ENCODE measurements at regions not wholly inside any gene's neighbourhood (a gene's known extent, or its start where the extent isn't known, plus 50 kb on each side); places are given as distances from the start of the nearest gene placed in this dataset.
A peak's percentile ranks its signal among the peaks of the same experiment; 100 is the strongest.
"Not testable (repeated sequence)": the region's sequence is repeated elsewhere in the genome, so short reads cannot be mapped to it uniquely, and the experiment has no call there.

DNA sequence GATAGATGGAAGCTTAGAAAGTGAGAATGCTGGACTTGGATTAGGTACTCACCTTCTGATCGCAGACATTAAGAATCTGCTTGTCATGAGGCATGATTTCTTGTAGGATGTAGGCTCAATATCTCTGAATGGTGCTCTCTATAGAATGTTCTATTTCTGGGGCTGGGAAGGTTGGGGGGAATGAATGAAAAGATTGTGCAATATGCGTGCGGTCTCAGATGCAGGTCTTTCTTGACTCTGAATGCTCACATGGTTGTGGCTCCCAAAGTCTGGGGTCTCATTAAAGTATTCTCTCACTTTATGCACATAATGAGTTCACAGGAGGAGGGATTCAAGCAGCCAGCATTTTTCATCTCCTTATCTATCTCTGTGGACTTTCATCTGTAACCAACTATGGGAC is 482.0 kb upstream of the CD180 start:
- no peak for DNase-seq

DNA sequence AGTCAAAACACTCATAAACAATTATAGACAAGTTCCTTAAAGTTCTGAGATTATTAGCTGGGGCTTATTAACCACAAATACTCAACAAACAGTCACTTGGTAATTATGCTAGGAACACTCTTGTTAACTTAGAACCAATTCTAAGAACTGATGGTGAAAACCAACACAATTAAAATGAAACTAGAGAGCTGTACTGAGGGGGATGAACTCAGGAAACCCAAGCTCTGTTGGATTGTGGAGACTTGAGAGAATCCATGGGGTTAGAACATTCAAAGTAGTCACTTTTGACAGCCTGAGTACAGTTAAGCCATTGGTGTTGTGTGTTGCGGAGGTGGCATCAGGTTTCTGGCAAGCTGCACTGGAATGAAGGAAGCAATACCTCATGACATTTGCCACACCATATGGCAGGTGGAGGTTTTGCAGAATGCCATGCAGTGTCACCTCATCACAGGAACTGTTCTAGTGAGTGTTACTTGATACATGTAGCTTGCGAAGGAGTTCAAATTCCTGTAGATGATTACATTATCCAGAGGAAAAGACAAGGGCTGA is 480.9 kb upstream of the CD180 start:
- no peak for DNase-seq

- no peak for DNase-seq
Measured at GRCh38 chr5:67676863-67677262, 480.3 kb upstream of the CD180 start.

- DNase-seq, result no peak
Measured at GRCh38 chr5:67674159-67674655, 477.6 kb upstream of the CD180 start.

DNA sequence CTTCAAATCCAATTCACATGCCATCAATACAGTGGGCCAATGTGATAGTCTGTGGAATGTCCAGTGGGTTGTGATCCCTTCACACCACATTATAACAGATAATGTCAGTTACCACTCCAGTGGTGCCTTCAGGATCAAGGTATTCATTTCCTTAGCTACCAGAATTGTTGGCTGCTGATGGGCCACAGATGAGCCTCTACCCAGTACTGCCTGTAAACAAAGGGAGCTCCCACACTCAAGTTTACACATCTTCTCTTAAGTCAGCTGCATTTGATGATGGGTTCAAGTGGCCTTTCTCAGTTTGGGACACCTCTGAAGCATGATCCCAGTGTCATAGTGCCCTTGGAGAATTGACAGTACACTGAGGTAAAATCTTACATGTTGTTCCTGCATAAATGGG is 477.0 kb upstream of the CD180 start:
- no peak for DNase-seq

- no peak for DNase-seq
Measured at GRCh38 chr5:67673180-67673579, 476.6 kb upstream of the CD180 start.

DNA sequence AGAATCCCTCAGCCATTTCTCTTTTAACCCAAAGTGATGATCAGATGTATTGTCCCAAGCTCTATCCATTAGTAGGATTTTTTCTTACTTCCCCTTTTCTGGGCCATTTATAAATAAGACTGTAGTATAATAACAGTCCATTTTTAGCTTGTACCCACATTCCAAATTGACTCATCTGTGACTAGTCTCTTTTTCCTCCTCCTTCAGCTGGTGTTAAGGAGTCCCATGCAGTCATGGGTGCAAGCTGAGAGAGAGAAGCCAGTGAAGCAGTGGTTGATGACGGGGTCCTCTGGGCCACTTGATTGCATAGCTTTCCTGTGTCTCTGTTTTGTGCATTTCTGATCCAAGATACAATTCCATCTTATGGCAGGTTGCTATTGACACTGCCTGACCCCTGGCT is 476.0 kb upstream of the CD180 start:
- DNase-seq, result peak; percentile 19

DNA sequence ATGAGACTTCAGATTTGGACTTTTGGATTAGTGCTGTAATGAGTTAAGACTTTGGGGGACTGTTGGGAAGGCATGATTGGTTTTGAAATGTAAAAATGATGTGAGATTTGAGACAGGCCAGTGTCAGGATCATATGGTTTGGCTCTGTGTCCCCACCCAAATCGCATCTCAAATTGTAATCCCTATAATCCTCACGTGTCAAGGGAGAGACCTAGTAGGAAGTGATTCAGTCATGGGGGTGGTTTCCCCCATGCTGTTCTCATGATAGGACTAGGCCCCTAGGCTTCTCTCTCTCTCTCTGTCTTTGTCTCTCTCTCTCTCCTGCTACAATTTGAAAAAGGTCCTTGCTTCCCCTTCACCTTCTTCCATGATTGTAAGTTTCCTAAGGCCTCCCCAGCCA is 473.3 kb upstream of the CD180 start:
- no peak for DNase-seq

GRCh38 chr5:67660149-67660548 is 463.6 kb upstream of the CD180 start:
- DNase-seq, result no peak

DNA sequence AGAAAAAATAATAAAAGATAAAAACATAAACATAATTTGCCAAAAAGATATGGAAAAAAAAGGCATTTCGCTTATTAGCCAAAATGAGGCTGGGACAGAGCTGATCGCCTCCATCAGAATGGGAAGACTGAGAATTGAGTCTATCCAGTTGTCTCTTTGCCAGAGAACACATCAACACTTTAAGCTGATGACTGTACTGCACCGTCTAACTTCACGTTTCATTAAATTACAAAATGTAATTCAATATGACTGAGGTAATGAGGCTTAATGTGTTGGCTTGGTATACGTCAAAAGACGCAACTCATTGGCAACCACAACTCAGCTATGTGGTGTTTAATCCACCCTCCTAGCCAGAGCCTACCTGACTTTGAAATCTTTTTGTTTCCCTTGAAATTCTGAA is 462.7 kb upstream of the CD180 start:
- no peak for DNase-seq

GRCh38 chr5:67657055-67657454 is 460.5 kb upstream of the CD180 start:
- no peak for DNase-seq

GRCh38 chr5:67652201-67652600 is 455.6 kb upstream of the CD180 start:
- no peak for DNase-seq

- DNase-seq, result no peak
Measured at GRCh38 chr5:67651180-67651579, 454.6 kb upstream of the CD180 start.

- DNase-seq, result peak; percentile 95
Measured at GRCh38 chr5:67648201-67648671, 451.6 kb upstream of the CD180 start.

- no peak for DNase-seq
Measured at GRCh38 chr5:67647772-67648171, 451.2 kb upstream of the CD180 start.

DNA sequence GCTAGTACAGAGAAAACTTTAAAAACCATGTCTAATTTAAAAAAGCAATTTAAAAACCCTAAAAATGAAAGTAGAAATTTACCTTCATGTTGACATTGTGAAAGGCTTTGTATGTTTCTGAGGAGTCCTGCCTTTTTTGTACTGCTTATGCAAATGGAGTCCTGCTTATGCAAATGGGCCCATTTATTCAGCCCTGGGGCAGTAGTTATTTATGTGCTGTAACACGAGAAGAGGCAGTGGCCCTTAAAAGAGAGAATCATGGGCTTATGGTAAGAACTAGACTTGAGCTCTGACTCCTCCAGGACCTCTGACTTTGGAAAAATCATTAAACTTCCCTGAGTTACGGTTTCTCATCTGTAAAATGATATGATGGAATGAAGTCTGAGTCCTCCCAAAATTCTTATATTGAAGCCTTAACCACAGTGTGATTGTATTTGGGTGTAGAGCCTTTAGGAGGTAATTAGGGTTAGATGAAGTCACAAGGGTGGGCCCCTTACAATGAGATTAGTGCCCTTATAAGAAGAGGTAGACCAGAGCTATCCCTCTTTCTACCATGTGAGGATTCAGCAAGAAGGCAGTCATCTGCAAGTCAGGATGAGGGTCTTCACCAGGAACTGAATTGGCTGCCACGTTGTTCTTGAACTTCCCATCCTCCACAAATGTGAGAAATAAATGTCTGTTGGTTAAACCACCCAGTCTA is 447.8 kb upstream of the CD180 start:
- no peak for DNase-seq

GRCh38 chr5:67643536-67643935 is 446.9 kb upstream of the CD180 start:
- DNase-seq, result peak; percentile 84

GRCh38 chr5:67639976-67640375 is 443.4 kb upstream of the CD180 start:
- peak; percentile 22 for DNase-seq

DNA sequence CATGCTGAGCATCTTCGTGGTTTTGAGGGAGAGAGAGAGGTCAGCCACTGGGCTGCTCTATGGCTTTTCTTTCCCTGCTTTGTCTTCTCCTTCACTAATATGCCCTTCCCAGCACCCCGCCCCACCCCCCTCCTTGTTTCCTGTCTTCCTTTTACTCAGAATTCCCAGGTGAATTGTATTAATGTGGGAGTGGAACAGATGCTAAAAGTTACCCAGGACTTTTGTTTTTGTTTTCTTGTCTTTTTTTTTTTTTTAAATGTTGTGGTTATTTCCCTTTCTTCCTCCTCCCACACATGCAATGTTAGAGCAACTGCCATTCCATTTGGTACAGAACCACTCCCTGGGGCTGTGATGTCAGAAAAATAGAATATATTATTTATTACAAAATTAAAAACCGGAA is 442.7 kb upstream of the CD180 start:
- no peak for DNase-seq

DNA sequence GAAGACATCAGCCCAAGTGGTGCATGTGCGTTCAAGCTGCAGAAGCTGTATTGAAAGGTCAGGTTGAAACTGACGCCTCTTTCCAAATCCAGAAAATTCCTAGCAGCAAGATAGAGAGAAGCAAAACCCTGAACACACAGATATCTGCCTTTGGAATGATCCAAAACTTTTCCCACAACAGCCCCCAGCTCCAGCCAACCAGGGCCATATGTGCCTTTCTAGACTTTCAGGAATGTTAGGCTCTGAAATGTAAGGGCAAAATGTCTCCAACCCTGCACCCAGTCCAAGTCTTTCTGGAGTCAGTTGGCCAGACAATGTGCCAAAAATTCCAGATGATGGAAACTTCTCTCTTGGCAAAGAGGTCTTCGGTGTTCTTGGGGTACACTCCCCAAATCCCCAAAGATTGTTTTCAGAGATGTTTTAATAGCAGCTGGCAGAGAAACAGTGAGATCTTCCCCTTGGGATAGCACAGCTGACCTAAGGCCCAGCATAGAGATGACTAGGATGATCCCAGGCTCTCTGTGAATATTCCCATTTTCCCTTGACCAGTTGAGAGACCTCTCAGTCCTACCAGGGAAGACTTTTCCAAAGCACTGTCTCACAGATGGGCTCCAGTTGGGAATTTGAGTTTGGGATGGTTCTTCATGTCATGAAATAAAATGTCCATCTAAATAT is 440.4 kb upstream of the CD180 start:
- no peak for DNase-seq

- DNase-seq, result no peak
Measured at GRCh38 chr5:67636091-67636490, 439.5 kb upstream of the CD180 start.

GRCh38 chr5:67627079-67627478 is 430.5 kb upstream of the CD180 start:
- not testable (repeated sequence) for DNase-seq

DNA sequence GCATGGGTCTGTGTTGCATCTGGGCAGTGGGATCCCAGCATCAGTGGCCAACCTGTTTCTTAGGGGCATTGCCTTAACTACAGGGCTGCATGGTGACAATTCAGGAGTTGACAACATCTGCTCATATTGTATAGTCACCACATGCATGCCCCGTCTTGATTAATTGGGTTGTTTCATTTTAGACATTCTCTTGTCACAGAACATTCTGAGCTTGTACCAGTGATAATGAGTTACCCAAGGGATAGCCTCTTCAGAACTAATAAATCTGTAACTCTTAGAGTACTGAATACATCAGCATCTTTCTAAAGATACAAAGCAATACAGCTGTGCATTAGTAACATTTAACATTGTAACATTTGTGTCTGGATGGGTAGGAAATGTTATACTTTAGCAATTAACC is 426.5 kb upstream of the CD180 start:
- DNase-seq, result no peak
